Activated CD8-positive, alpha-beta memory T cell treated with anti-CD3 and anti-CD28 coated beads, Interleukin-2, amount 10 ng/mL, durations not matched to agents 7 days and 5 days (primary cell): ENCODE measurements at regions not wholly inside any gene's neighbourhood (a gene's known extent, or its start where the extent isn't known, plus 50 kb on each side); places are given as distances from the start of the nearest gene placed in this dataset.
"Not testable (repeated sequence)": the region's sequence is repeated elsewhere in the genome, so short reads cannot be mapped to it uniquely, and the experiment has no call there.

Experiments used
- ATAC-seq: fragments of 150-1000 bp; cut with Tn5 transposase; one replicate; pipeline ENCODE4 v1.10.0; 2021; ENCODE audit warnings: moderate library complexity
- CTCF ChIA-PET: fragments of 350-600 bp; sonication (Branson Sonifier 250); formaldehyde crosslinking; loops from one replicate; lab custom pipeline; 2021; ENCODE audit warnings: antibody characterized with exemption; lab: Charles Lee
- DNase-seq: peaks from one replicate; pipeline ENCODE4 v3.0.0-alpha.2; 2020
- H3K27ac Mint-ChIP-seq: one replicate; pipeline ENCODE4 v1.8.0; 2021; ENCODE audit warnings: mild to moderate bottlenecking, mixed read lengths
- H3K27me3 Mint-ChIP-seq: one replicate; pipeline ENCODE4 v1.8.0; 2021; ENCODE audit warnings: mixed read lengths
- H3K36me3 Mint-ChIP-seq: one replicate; pipeline ENCODE4 v1.8.0; 2021; ENCODE audit warnings: mild to moderate bottlenecking, mixed read lengths
- H3K4me1 Mint-ChIP-seq: one replicate; pipeline ENCODE4 v1.8.0; 2021; ENCODE audit warnings: mixed read lengths
- H3K4me3 Mint-ChIP-seq: one replicate; pipeline ENCODE4 v1.8.0; 2021; ENCODE audit warnings: mild to moderate bottlenecking, moderate library complexity, mixed read lengths
- H3K9me3 Mint-ChIP-seq: one replicate; pipeline ENCODE4 v1.8.0; 2022; ENCODE audit warnings: low read depth, mixed read lengths

DNA sequence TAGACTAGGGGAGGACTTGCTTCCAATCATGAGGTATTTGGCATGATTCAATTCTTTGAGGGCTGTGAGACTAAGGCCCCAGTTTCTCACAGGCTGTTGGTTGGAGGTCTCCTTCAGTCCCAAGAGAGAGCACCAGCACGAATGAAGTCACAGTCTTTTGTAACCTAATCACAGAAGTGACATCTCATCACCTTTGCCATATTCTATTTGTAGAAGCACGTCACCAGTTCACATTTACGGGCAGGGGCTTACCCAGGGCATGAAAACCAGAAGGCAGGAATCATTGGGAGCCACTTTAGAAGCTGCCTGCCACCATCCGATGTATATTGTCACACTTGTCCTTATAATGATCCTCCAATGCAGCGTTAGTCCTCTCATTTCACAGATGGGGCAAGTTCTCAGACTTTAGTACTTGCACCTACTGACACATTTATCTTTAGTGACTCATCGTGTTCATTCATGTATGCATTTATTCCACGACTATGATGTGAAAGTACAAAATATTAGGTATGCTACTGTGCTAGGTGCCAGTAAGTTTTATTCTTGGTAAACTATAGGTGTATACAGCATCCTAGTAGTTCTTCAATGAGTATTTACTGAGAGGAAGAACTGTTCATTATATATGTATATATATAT lies 163.8 kb upstream of the PGRMC2 start:
- Mint-ChIP-seq H3K4me3 (no peak overlapping the region), H3K36me3 (no peaks in the 10 kb centered on the region), H3K9me3 (no peaks in the 10 kb centered on the region), H3K27ac (no peak overlapping the region), H3K27me3 (peaks cover 6% of the 10 kb centered on the region), H3K4me1 (peaks cover 10% of the 10 kb centered on the region)
- ATAC-seq (no peak), DNase-seq (no peak)
- CTCF ChIA-PET = no interaction called here

GRCh38 chr4:128450326-128451120 lies 162.9 kb upstream of the PGRMC2 start:
- DNase-seq = no peak
- ATAC-seq = no peak
- CTCF ChIA-PET = no interaction called here
- Mint-ChIP-seq H3K36me3 (no peaks in the 10 kb centered on the region), H3K4me3 (no peak overlapping the region), H3K4me1 (peaks cover 10% of the 10 kb centered on the region), H3K9me3 (peaks cover 2% of the 10 kb centered on the region), H3K27ac (no peak overlapping the region), H3K27me3 (peaks cover 6% of the 10 kb centered on the region)

GRCh38 chr4:128449251-128449650 lies 161.6 kb upstream of the PGRMC2 start:
- no peak for DNase-seq
- Mint-ChIP-seq H3K36me3 (no peaks in the 10 kb centered on the region), H3K4me3 (no peak overlapping the region), H3K27ac (no peak overlapping the region), H3K9me3 (peaks cover 5% of the 10 kb centered on the region), H3K4me1 (peaks cover 5% of the 10 kb centered on the region), H3K27me3 (peaks cover 6% of the 10 kb centered on the region)
- ATAC-seq = no peak
- CTCF ChIA-PET = no interaction called here

DNA sequence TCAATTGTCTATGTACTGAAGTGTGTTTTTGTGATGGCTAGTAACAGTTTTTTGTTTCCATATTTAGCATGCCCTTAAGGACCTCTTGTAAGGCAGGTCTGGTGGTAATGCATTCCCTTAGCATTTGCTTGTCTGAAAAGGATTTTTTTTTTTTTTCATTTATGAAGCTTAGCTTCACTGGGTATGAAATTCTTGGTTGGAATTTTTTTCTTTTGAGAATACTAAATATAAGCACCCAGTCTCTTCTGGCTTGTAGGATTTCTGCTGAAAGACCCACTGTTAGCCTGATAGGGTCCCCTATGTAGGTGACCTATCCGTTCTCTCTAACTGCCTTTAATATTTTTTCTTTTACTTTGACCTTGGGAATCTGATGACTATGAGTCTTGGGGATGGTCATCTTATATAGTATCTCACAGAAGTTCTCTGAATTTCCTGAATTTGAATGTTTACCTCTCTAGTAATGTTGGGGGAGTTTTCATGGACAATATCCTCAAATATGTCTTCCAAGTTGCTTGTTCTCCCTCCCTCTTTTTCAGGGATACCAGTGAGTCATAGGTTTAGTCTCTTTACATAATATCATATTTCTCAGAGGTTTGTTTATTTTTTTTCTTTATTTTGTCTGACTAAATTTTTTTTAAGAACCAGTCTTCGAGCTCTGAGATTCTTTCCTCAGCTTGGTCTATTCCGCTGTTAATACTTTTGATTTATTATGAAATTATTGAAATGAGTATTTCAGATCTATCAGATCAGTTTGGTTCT lies 157.1 kb upstream of the PGRMC2 start:
- no peaks in the 10 kb centered on the region for H3K36me3 Mint-ChIP-seq
- H3K27ac Mint-ChIP-seq = no peak overlapping the region
- CTCF ChIA-PET = no interaction called here
- no peaks in the 10 kb centered on the region for H3K27me3 Mint-ChIP-seq
- ATAC-seq (no peak), DNase-seq (no peak)
- H3K4me3 Mint-ChIP-seq = no peak overlapping the region
- H3K9me3 Mint-ChIP-seq = peaks cover 8% of the 10 kb centered on the region
- no peaks in the 10 kb centered on the region for H3K4me1 Mint-ChIP-seq

- peaks cover 8% of the 10 kb centered on the region for H3K9me3 Mint-ChIP-seq
- H3K4me3 Mint-ChIP-seq = no peak overlapping the region
- H3K27ac Mint-ChIP-seq = no peak overlapping the region
- DNase-seq (no peak), ATAC-seq (no peak)
- no peaks in the 10 kb centered on the region for H3K4me1 Mint-ChIP-seq
- no peaks in the 10 kb centered on the region for H3K27me3 Mint-ChIP-seq
- CTCF ChIA-PET = interaction anchor here (2.2 kb wide), 1 partner anchor 13 kb away, joined by 6 read pairs; no protein-coding TSS in a partner anchor
- H3K36me3 Mint-ChIP-seq = no peaks in the 10 kb centered on the region
These were observed 153.3 kb upstream of the PGRMC2 start for GRCh38 chr4:128440923-128441322.

- CTCF ChIA-PET, ATAC-seq, H3K4me3 Mint-ChIP-seq, H3K27ac Mint-ChIP-seq, DNase-seq, H3K9me3 Mint-ChIP-seq, H3K27me3 Mint-ChIP-seq, H3K36me3 Mint-ChIP-seq, H3K4me1 Mint-ChIP-seq: not testable (repeated sequence)
These were observed 149.4 kb upstream of the PGRMC2 start for GRCh38 chr4:128437023-128437422.

DNA sequence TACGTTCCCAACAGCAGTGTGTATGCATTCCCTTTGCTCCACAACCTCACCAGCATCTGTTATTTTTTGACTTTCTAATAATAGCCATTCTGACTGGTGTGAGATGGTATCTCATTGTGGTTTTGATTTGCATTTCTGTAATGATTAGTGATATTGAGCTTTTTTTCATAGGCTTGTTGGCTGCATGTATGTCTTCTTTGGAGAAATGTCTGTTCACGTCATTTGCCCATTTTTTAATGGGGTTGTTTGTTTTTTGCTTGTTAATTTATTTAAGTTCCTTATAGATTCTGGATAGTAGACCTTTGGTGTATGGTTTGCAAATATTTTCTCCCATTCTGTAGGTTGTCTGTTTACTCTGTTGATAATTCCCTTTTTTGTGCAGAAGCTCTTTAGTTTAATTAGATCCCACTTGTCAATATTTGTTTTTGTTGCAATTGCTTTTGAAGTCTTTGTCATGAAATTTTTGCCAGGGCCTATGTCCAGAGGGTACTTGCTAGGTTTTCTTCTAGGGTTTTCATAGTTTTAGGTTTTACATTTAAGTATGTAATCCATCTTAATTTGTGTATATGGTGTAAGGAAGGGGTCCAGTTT lies 141.5 kb upstream of the PGRMC2 start:
- DNase-seq, H3K27me3 Mint-ChIP-seq, H3K36me3 Mint-ChIP-seq, CTCF ChIA-PET, H3K9me3 Mint-ChIP-seq, H3K4me1 Mint-ChIP-seq, H3K4me3 Mint-ChIP-seq, H3K27ac Mint-ChIP-seq, ATAC-seq: not testable (repeated sequence)

DNA sequence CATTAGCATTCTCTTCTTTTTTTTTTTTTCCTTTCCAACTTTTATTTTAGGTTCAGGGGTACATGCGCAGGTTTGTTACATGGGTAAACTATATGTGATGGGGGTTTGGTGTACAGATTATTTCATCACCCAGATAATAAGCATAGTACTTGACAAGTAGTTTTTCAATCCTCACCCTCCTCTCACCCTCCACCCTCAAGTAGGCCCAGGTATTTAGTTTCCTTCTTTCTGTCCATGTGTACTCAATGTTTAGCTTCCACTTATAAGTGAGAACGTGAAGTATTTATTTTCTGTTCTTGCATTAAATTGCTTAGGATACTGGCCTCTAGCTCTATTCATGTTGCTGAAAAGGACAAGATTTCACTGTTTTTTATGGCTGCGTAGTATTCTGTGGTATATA lies 140.8 kb upstream of the PGRMC2 start:
- H3K9me3 Mint-ChIP-seq = no peaks in the 10 kb centered on the region
- H3K36me3 Mint-ChIP-seq = no peaks in the 10 kb centered on the region
- no peak for DNase-seq
- CTCF ChIA-PET = no interaction called here
- H3K27ac Mint-ChIP-seq = no peak overlapping the region
- H3K4me3 Mint-ChIP-seq = no peak overlapping the region
- no peaks in the 10 kb centered on the region for H3K4me1 Mint-ChIP-seq
- H3K27me3 Mint-ChIP-seq = peaks cover 2% of the 10 kb centered on the region
- ATAC-seq = no peak

GRCh38 chr4:128427832-128428366 lies 140.3 kb upstream of the PGRMC2 start:
- Mint-ChIP-seq H3K27me3 (peaks cover 2% of the 10 kb centered on the region), H3K4me1 (no peaks in the 10 kb centered on the region), H3K36me3 (no peaks in the 10 kb centered on the region), H3K27ac (no peak overlapping the region), H3K9me3 (no peaks in the 10 kb centered on the region), H3K4me3 (no peak overlapping the region)
- ATAC-seq (no peak), DNase-seq (no peak)
- CTCF ChIA-PET = no interaction called here

- Mint-ChIP-seq H3K27me3 (peaks cover 2% of the 10 kb centered on the region), H3K27ac (no peak overlapping the region), H3K9me3 (no peaks in the 10 kb centered on the region), H3K4me1 (no peaks in the 10 kb centered on the region), H3K36me3 (no peaks in the 10 kb centered on the region), H3K4me3 (no peak overlapping the region)
- no peak for DNase-seq
- CTCF ChIA-PET = no interaction called here
- ATAC-seq = no peak
These were observed 137.2 kb upstream of the PGRMC2 start for GRCh38 chr4:128424527-128425497.

DNA sequence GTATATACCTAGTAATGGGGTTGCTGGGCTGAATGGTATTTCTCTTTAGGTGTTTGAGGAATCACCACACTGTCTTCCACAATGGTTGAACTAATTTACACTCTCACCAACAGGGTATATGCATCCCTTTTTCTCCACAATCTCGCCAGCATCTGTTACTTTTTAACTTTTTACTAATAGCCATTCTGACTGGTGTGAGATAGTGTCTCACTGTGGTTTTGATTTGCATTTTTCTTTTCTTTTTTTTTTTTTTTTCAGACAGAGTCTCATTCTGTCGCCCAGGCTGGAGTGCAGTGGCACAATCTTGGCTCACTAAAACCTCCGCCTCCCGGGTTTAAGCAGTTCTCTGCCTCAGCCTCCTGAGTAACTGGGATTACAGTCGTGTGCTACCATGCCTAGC lies 134.7 kb upstream of the PGRMC2 start:
- H3K36me3 Mint-ChIP-seq, H3K4me1 Mint-ChIP-seq, H3K4me3 Mint-ChIP-seq, DNase-seq, ATAC-seq, CTCF ChIA-PET, H3K9me3 Mint-ChIP-seq, H3K27me3 Mint-ChIP-seq, H3K27ac Mint-ChIP-seq: not testable (repeated sequence)

- no peaks in the 10 kb centered on the region for H3K4me1 Mint-ChIP-seq
- ATAC-seq (no peak), DNase-seq (no peak)
- H3K27ac Mint-ChIP-seq = no peak overlapping the region
- CTCF ChIA-PET = no interaction called here
- H3K4me3 Mint-ChIP-seq = no peak overlapping the region
- H3K9me3 Mint-ChIP-seq = no peaks in the 10 kb centered on the region
- H3K27me3 Mint-ChIP-seq = peaks cover 2% of the 10 kb centered on the region
- no peaks in the 10 kb centered on the region for H3K36me3 Mint-ChIP-seq
These were observed 129.3 kb upstream of the PGRMC2 start for GRCh38 chr4:128416921-128417320.
